K562 (cell line): ENCODE measurements at regions not wholly inside any gene's neighbourhood (a gene's known extent, or its start where the extent isn't known, plus 50 kb on each side); places are given as distances from the start of the nearest gene placed in this dataset.

ENCODE experiments used
- ETS2 ChIP-seq: IDR thresholded peaks from 2 replicates; pipeline ENCODE4 v1.6.1; 2016; ENCODE audit warnings: borderline replicate concordance, missing genetic modification characterization, mild to moderate bottlenecking, moderate library complexity, missing compliant biosample characterization; ENCODE audit not compliant: poor library complexity, severe bottlenecking
- RERE ChIP-seq: sonication (generic); formaldehyde crosslinking; IDR thresholded peaks from 2 replicates; pipeline ENCODE4 v1.8.0; 2023; ENCODE audit warnings: missing genetic modification reagents, mild to moderate bottlenecking, borderline replicate concordance
- RFX1 ChIP-seq: fragments of 450-650 bp; IDR thresholded peaks from 2 replicates; pipeline ENCODE4 v1.6.1; 2016; ENCODE audit warnings: mild to moderate bottlenecking, moderate library complexity
- ZNF518B ChIP-seq: fragments of 250-450 bp; sonication (Bioruptor Pico); IDR thresholded peaks from 2 replicates; pipeline ENCODE4 v1.5.0; 2021; ENCODE audit warnings: mild to moderate bottlenecking, moderate library complexity
- ZNF609 ChIP-seq: sonication (generic); formaldehyde crosslinking; IDR thresholded peaks from 2 replicates; pipeline ENCODE4 v1.8.1; 2023; ENCODE audit warnings: missing genetic modification reagents, mild to moderate bottlenecking, borderline replicate concordance
- ZNF639 ChIP-seq, 2 experiments: fragments of 200-800 bp in 1 of 2; sonication (Bioruptor generic) in 1 of 2; sonication (generic) in 1 of 2; formaldehyde crosslinking in 1 of 2; IDR thresholded peaks in 1 of 2; conservative IDR thresholded peaks in 1 of 2; 2 replicates each; pipeline versions ENCODE4 v1.5.0 to v1.6.1; 2016 to 2020; ENCODE audit warnings: missing compliant biosample characterization in 1 of 2, missing genetic modification characterization in 1 of 2, missing genetic modification reagents in 1 of 2

GRCh38 chr10:75294866-75295701 lies 59.3 kb upstream of the COMTD1 start (continued):
- TF ChIP-seq ZNF609 (CRISPR knock-in tag) (no peak), ETS2 (tag) (peak; percentile 17), RERE (no peak), ZNF639 (CRISPR knock-in tag; conservative IDR thresholded peaks at IDR 0.05 in 1 of 2, IDR thresholded peaks at IDR 0.05 in 1 of 2) (no peak), ZNF518B (no peak), RFX1 (no peak)
